ENCODE measurements at regions not wholly inside any gene's neighbourhood (a gene's known extent, or its start where the extent isn't known, plus 50 kb on each side); places are given as distances from the start of the nearest gene placed in this dataset.

DNA sequence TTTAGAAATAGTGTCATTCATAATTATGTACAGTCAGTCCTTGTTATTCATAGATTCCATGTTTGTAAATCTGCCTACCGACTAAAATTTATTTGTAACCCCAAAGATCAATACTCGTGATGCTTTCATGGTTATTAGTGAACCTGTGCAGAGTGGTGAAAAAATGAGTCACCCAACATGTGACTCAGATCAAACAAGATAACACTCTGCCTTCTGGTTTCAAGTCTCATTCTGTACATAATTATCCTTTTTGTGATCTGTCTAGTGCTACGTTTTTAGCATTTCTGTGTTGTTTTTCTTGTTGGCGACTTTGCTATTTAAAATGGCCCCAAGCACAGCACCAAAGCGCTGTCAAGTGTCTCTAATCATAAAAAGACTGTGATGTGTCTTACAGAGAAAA, 274.7 kb downstream of the SUCLA2 start:
- Histone ChIP-seq H3K36me3 (replicated peaks; ENCODE audit: insufficient read depth, low read depth) (no peaks in the 10 kb centered on the region), H3K9me2 (replicated peaks; ENCODE audit: insufficient read depth) (no peaks in the 10 kb centered on the region), H4K20me1 (ENCODE audit: insufficient read depth, poor library complexity, severe bottlenecking) (no peaks in the 10 kb centered on the region), H3K27me3 (no peaks in the 10 kb centered on the region), H3K9me3 (ENCODE audit: low read depth) (no peaks in the 10 kb centered on the region), H3K79me2 (no peaks in the 10 kb centered on the region), H3K4me3 (no peak overlapping the region), H3K4me1 (ENCODE audit: insufficient read depth) (no peaks in the 10 kb centered on the region), H2AFZ (no peak overlapping the region), H3K27ac (peak overlapping the region; percentile 51), H3K4me2 (no peak overlapping the region)
- no peak for DNase-seq (ENCODE audit: low spot score)
- TF ChIP-seq EZH2 (IDR thresholded peaks at IDR 0.05; ENCODE audit: borderline replicate concordance) = no peak
- no peak for TF ChIP-seq CTCF (IDR thresholded peaks at IDR 0.05; ENCODE audit: poor library complexity)
- TF ChIP-seq EZH2phosphoT487 (IDR thresholded peaks at IDR 0.05; ENCODE audit: low read depth, severe bottlenecking, unreplicated experiment) = no peak
- 69% methylated on average over 5 of the region's 5 CpGs for WGBS (ENCODE audit: low lambda C conversion rate, missing lambda C conversion rate)

- Histone ChIP-seq H3K4me2 (no peak overlapping the region), H3K9me3 (ENCODE audit: low read depth) (no peaks in the 10 kb centered on the region), H3K27ac (no peak overlapping the region), H3K36me3 (replicated peaks; ENCODE audit: insufficient read depth, low read depth) (no peaks in the 10 kb centered on the region), H3K9me2 (replicated peaks; ENCODE audit: insufficient read depth) (no peaks in the 10 kb centered on the region), H3K27me3 (no peaks in the 10 kb centered on the region), H2AFZ (no peak overlapping the region), H3K4me3 (no peak overlapping the region), H3K79me2 (no peaks in the 10 kb centered on the region), H4K20me1 (ENCODE audit: insufficient read depth, poor library complexity, severe bottlenecking) (no peaks in the 10 kb centered on the region), H3K4me1 (ENCODE audit: insufficient read depth) (no peaks in the 10 kb centered on the region)
- no peak for DNase-seq (ENCODE audit: low spot score)
- 59% methylated on average over 4 of the region's 4 CpGs for WGBS (ENCODE audit: low lambda C conversion rate, missing lambda C conversion rate)
- TF ChIP-seq EZH2 (IDR thresholded peaks at IDR 0.05; ENCODE audit: borderline replicate concordance) = no peak
- TF ChIP-seq EZH2phosphoT487 (IDR thresholded peaks at IDR 0.05; ENCODE audit: low read depth, severe bottlenecking, unreplicated experiment) = no peak
- TF ChIP-seq CTCF (IDR thresholded peaks at IDR 0.05; ENCODE audit: poor library complexity) = no peak
These were observed 277.2 kb downstream of the SUCLA2 start for GRCh38 chr13:47723898-47724297.

- Histone ChIP-seq H3K4me2 (no peak overlapping the region), H3K36me3 (replicated peaks; ENCODE audit: insufficient read depth, low read depth) (no peaks in the 10 kb centered on the region), H3K4me3 (no peak overlapping the region), H3K9me3 (ENCODE audit: low read depth) (no peaks in the 10 kb centered on the region), H4K20me1 (ENCODE audit: insufficient read depth, poor library complexity, severe bottlenecking) (no peaks in the 10 kb centered on the region), H3K27ac (no peak overlapping the region), H3K4me1 (ENCODE audit: insufficient read depth) (no peaks in the 10 kb centered on the region), H3K9me2 (replicated peaks; ENCODE audit: insufficient read depth) (no peaks in the 10 kb centered on the region), H3K27me3 (no peaks in the 10 kb centered on the region), H3K79me2 (no peaks in the 10 kb centered on the region), H2AFZ (no peak overlapping the region)
- no peak for DNase-seq (ENCODE audit: low spot score)
- TF ChIP-seq CTCF (IDR thresholded peaks at IDR 0.05; ENCODE audit: poor library complexity) = no peak
- WGBS (ENCODE audit: low lambda C conversion rate, missing lambda C conversion rate) = 74% methylated on average over 2 of the region's 2 CpGs
These were observed 281.9 kb downstream of the SUCLA2 start for GRCh38 chr13:47719164-47719563.

DNA sequence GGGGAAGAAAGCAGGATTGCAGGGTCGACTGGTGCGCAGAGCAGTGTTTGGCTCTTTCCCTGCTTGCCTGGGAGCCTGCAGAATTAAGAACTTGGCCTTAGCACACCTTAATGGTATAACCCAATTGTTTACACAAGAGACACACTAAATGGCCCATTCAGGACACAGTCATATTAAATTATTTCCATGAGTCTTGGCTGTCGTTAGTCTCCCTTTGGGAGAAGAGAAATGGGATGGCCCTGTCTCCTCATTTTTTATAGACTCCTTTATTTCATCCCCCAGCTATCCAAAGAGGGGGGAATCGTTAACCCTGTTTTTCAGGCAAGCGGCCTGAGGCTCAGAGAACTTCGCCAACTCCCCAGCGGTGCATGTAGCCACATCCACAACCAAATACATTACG, 282.5 kb downstream of the SUCLA2 start:
- H3K27ac ChIP-seq = no peak overlapping the region
- H3K9me3 ChIP-seq (ENCODE audit: low read depth) = no peaks in the 10 kb centered on the region
- H3K36me3 ChIP-seq (replicated peaks; ENCODE audit: insufficient read depth, low read depth) = no peaks in the 10 kb centered on the region
- no peaks in the 10 kb centered on the region for H3K4me1 ChIP-seq (ENCODE audit: insufficient read depth)
- no peak for DNase-seq (ENCODE audit: low spot score)
- H3K4me3 ChIP-seq = no peak overlapping the region
- no peaks in the 10 kb centered on the region for H3K27me3 ChIP-seq
- no peak overlapping the region for H3K4me2 ChIP-seq
- TF ChIP-seq EZH2 (IDR thresholded peaks at IDR 0.05; ENCODE audit: borderline replicate concordance) (no peak), EZH2phosphoT487 (IDR thresholded peaks at IDR 0.05; ENCODE audit: low read depth, severe bottlenecking, unreplicated experiment) (no peak), CTCF (IDR thresholded peaks at IDR 0.05; ENCODE audit: poor library complexity) (no peak)
- no peaks in the 10 kb centered on the region for H3K9me2 ChIP-seq (replicated peaks; ENCODE audit: insufficient read depth)
- 61% methylated on average over 8 of the region's 8 CpGs for WGBS (ENCODE audit: low lambda C conversion rate, missing lambda C conversion rate)
- no peaks in the 10 kb centered on the region for H4K20me1 ChIP-seq (ENCODE audit: insufficient read depth, poor library complexity, severe bottlenecking)
- no peak overlapping the region for H2AFZ ChIP-seq
- no peaks in the 10 kb centered on the region for H3K79me2 ChIP-seq

Data from hepatocyte (in vitro differentiated cells).